Bronchial epithelial cell (primary cell): ENCODE measurements at regions not wholly inside any gene's neighbourhood (a gene's known extent, or its start where the extent isn't known, plus 50 kb on each side); places are given as distances from the start of the nearest gene placed in this dataset.

ENCODE experiments used
- DNase-seq: peaks from one replicate; pipeline ENCODE4 v3.0.0-alpha.2; 2010; ENCODE audit warnings: low read depth
- FAIRE-seq: peaks from 2 replicates; lab custom pipeline; 2011; peaks lifted over from hg19 to GRCh38; lab: Jason Lieb, UNC
- H3K27me3 ChIP-seq: 2 replicates; pipeline ENCODE4 v1.5.1; 2011; ENCODE audit warnings: low read length; ENCODE audit not compliant: control insufficient read depth, insufficient read depth
- H3K36me3 ChIP-seq: 2 replicates; pipeline ENCODE4 v1.5.1; 2011; ENCODE audit warnings: low read length; ENCODE audit not compliant: control insufficient read depth, insufficient read depth
- H3K4me3 ChIP-seq: 2 replicates; pipeline ENCODE4 v1.5.1; 2011; ENCODE audit warnings: mild to moderate bottlenecking, low read depth, low read length, control low read depth
- TF ChIP-seq, protein P1 (sequence below): IDR thresholded peaks from 2 replicates; pipeline ENCODE4 v1.5.1; 2011; ENCODE audit warnings: mild to moderate bottlenecking, moderate library complexity, low read length, control low read depth, inconsistent platforms; ENCODE audit not compliant: insufficient read depth, severe bottlenecking

DNA sequence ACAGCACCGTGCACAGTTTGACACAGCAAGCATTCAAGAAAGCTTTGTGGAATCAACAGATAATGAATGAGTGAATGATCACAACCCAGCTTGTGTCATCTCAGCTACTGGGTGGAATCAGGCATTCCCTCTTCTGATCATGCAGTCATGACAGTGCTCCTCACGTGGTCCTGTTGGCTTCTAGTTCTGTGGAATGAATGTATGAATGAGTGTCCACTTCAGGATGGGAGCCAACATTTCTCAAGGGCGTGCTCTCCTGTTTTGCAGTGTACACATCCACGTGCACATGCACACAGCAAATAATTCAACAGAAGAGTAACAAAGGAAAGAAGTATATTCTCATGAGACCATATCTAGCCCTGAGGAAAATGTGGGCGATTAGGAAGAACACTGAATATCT lies 133.1 kb upstream of the NPVF start:
- H3K36me3 ChIP-seq, result no peaks in the 10 kb centered on the region
- TF ChIP-seq, protein P1, sequence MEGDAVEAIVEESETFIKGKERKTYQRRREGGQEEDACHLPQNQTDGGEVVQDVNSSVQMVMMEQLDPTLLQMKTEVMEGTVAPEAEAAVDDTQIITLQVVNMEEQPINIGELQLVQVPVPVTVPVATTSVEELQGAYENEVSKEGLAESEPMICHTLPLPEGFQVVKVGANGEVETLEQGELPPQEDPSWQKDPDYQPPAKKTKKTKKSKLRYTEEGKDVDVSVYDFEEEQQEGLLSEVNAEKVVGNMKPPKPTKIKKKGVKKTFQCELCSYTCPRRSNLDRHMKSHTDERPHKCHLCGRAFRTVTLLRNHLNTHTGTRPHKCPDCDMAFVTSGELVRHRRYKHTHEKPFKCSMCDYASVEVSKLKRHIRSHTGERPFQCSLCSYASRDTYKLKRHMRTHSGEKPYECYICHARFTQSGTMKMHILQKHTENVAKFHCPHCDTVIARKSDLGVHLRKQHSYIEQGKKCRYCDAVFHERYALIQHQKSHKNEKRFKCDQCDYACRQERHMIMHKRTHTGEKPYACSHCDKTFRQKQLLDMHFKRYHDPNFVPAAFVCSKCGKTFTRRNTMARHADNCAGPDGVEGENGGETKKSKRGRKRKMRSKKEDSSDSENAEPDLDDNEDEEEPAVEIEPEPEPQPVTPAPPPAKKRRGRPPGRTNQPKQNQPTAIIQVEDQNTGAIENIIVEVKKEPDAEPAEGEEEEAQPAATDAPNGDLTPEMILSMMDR, result no peak
- no peak overlapping the region for H3K4me3 ChIP-seq
- no peak for FAIRE-seq
- DNase-seq, result no peak
- H3K27me3 ChIP-seq, result no peaks in the 10 kb centered on the region

DNA sequence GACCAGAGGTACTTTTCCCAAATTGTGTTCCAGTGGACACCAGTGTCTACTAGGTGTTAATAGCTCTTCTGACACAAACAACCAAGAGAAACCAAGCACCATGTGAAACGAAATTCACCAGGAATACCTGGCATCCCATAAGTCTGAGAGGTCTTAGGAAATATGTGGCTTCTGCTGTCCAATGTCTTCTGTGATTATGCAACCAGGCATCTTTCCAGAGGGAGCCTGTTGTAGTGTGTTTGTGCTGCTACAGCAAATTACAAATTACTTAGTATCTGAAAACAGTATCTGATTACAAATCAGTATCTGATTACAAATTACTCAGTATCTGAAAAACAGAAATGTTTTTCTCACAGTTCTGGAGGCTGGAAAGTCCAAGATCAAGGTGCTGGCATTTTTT lies 133.6 kb upstream of the NPVF start:
- no peak for FAIRE-seq
- Histone ChIP-seq H3K36me3 (no peaks in the 10 kb centered on the region), H3K27me3 (no peaks in the 10 kb centered on the region), H3K4me3 (no peak overlapping the region)
- DNase-seq, result peak; percentile 19
- TF ChIP-seq, protein P1, result no peak

DNA sequence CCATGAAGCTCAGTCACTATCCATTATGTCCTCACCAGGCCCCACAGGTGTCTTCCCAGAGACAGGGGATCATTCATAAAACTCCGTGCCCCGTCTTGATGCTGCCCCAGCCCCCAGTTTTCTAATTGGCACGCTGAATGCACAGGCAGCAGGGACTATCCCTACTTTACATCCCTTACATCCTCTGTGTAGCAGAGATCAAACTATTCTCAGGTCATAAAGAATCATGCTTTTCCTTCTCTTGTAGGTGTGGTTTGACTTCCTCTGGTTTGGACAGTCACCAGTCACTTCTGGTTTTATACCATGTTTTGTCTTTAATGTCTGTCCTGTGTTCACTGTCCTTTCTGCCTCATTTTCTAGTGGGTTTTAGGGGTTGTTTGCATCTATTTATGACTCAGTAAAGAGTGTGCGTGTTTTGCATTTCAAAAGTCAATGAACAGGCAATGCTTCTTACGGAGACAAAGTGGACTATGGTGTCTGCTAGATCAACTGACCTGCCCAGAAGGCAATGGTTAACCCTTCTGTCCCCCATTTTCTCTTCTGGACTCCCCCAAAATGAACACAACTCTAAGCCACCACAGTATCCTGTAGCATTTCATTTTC lies 140.4 kb upstream of the NPVF start:
- Histone ChIP-seq H3K36me3 (no peaks in the 10 kb centered on the region), H3K27me3 (no peaks in the 10 kb centered on the region), H3K4me3 (no peak overlapping the region)
- TF ChIP-seq, protein P1, result no peak
- DNase-seq, result no peak
- FAIRE-seq, result no peak

DNA sequence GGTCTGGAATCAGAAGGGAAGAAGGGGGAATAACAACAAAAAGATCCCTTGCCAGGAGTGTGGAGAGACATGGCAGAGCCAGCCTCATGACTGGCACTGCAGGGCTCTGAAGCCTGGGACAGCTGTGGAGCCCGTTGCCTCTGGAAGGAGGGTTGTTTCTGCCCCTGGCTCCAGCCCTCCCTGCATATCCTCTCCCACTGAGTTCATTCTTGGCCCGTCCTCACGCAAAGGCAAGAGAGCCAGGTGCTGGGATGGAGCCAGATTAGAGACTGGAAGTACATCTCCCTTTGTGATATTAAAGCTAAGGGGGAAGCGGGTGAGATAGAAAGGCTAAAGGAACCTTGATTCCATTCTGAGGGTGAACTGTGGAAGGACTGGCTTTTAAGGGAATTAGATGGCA lies 141.5 kb upstream of the NPVF start:
- TF ChIP-seq, protein P1, result no peak
- Histone ChIP-seq H3K36me3 (no peaks in the 10 kb centered on the region), H3K4me3 (no peak overlapping the region), H3K27me3 (no peaks in the 10 kb centered on the region)
- DNase-seq, result no peak
- FAIRE-seq, result no peak

DNA sequence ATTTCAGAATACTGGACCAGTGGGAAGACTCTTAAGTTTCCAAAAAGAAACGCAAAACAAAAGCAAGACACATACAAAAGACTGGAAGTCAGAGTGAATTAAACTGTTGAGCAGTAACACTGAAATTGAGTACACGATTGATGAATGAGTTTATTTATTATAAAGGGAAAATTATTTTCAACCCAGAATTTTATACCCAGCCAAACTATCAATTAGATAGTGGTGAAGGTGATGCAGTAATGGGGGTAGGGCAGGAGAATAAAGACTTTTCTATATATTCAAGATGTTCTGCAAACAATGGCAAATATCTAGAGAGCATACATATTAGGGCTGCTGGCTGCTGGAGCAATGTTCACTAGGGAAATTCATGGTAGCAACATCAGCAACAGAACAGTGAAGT lies 143.7 kb upstream of the NPVF start:
- FAIRE-seq (no peak), DNase-seq (no peak)
- no peak overlapping the region for H3K4me3 ChIP-seq
- no peaks in the 10 kb centered on the region for H3K27me3 ChIP-seq
- H3K36me3 ChIP-seq, result no peaks in the 10 kb centered on the region
- TF ChIP-seq, protein P1, result no peak

DNA sequence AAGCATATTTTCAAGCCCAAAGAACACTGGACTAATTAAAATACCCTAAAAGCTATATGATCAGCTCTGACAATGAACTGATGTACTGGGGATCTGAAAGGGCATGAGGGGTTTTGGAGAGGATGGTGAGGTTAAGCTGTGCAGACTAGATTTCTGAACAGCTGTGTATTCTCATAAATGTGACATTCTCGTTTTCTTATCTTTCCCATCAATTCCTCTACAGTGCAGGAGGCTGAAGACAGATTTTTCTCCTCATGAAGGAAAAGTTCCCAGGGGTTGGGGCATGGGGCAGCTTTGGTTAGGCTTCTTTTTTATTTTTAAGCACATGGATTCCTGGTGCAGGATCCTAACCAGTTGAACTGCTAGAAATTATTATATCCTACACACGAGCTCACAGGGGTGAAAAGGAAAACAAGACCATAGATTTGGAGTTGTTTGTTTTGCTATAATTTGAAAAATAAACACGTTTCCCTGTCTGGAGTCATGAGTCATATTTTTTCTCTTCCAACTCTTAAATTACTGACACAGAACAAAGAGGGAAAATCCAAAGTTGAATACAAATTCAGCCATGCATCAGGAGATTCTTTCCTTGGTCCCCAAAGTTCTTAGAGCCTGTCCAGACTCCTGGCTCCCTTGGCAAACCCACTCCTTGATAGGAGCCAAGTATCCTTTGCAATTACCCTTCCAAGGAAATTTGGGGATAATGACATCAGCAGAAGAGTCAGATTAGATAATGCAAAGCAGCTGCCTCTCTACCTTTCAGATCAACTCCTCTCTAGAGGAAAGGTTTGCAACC lies 147.7 kb upstream of the NPVF start:
- TF ChIP-seq, protein P1, result no peak
- no peaks in the 10 kb centered on the region for H3K27me3 ChIP-seq
- H3K4me3 ChIP-seq, result no peak overlapping the region
- FAIRE-seq (no peak), DNase-seq (no peak)
- no peaks in the 10 kb centered on the region for H3K36me3 ChIP-seq
